ENCODE measurements at regions not wholly inside any gene's neighbourhood (a gene's known extent, or its start where the extent isn't known, plus 50 kb on each side); places are given as distances from the start of the nearest gene placed in this dataset.

GRCh38 chr13:78177306-78177705, 258.7 kb upstream of the EDNRB start:
- DNase-seq (ENCODE audit: low read depth), result no peak
- no peak for TF ChIP-seq CTCF (IDR thresholded peaks at IDR 0.05; ENCODE audit: insufficient read depth, low read depth, low read length, missing control alignments)
- H3K4me3 ChIP-seq (ENCODE audit: low read depth, low read length), result no peak overlapping the region

GRCh38 chr13:78176880-78177279, 258.2 kb upstream of the EDNRB start:
- TF ChIP-seq CTCF (IDR thresholded peaks at IDR 0.05; ENCODE audit: insufficient read depth, low read depth, low read length, missing control alignments), result no peak
- no peak for DNase-seq (ENCODE audit: low read depth)
- H3K4me3 ChIP-seq (ENCODE audit: low read depth, low read length), result no peak overlapping the region

GRCh38 chr13:78169386-78169785, 250.8 kb upstream of the EDNRB start:
- TF ChIP-seq CTCF (IDR thresholded peaks at IDR 0.05; ENCODE audit: insufficient read depth, low read depth, low read length, missing control alignments), result no peak
- DNase-seq (ENCODE audit: low read depth), result no peak
- no peak overlapping the region for H3K4me3 ChIP-seq (ENCODE audit: low read depth, low read length)

- H3K4me3 ChIP-seq (ENCODE audit: low read depth, low read length), result no peak overlapping the region
- no peak for DNase-seq (ENCODE audit: low read depth)
- TF ChIP-seq CTCF (IDR thresholded peaks at IDR 0.05; ENCODE audit: insufficient read depth, low read depth, low read length, missing control alignments), result no peak
Observed at GRCh38 chr13:78168981-78169380, 250.3 kb upstream of the EDNRB start.

- TF ChIP-seq CTCF (IDR thresholded peaks at IDR 0.05; ENCODE audit: insufficient read depth, low read depth, low read length, missing control alignments), result no peak
- no peak for DNase-seq (ENCODE audit: low read depth)
- no peak overlapping the region for H3K4me3 ChIP-seq (ENCODE audit: low read depth, low read length)
Observed at GRCh38 chr13:78161266-78161665, 242.6 kb upstream of the EDNRB start.

GRCh38 chr13:78160793-78161192, 242.2 kb upstream of the EDNRB start:
- no peak for TF ChIP-seq CTCF (IDR thresholded peaks at IDR 0.05; ENCODE audit: insufficient read depth, low read depth, low read length, missing control alignments)

GRCh38 chr13:78152415-78152814, 233.8 kb upstream of the EDNRB start:
- DNase-seq (ENCODE audit: low read depth), result no peak
- H3K4me3 ChIP-seq (ENCODE audit: low read depth, low read length), result no peak overlapping the region
- TF ChIP-seq CTCF (IDR thresholded peaks at IDR 0.05; ENCODE audit: insufficient read depth, low read depth, low read length, missing control alignments), result no peak

More at GRCh38 chr13:78160793-78161192, 242.2 kb upstream of the EDNRB start:
- peak; percentile 24 for DNase-seq (ENCODE audit: low read depth)
- no peak overlapping the region for H3K4me3 ChIP-seq (ENCODE audit: low read depth, low read length)
